DND-41 (cell line): ENCODE measurements at regions not wholly inside any gene's neighbourhood (a gene's known extent, or its start where the extent isn't known, plus 50 kb on each side); places are given as distances from the start of the nearest gene placed in this dataset.

Experiments used
- ATAC-seq: fragments of 200-7000 bp; cut with Tn5 transposase; 3 replicates; pipeline ENCODE4 v1.9.1; 2021; ENCODE audit warnings: low read depth; ENCODE audit not compliant: insufficient read depth
- DNase-seq: peaks from one replicate; pipeline ENCODE4 v3.0.0-alpha.2; 2020
- H2AFZ ChIP-seq: 2 replicates; pipeline ENCODE4 v1.6.0; 2012; ENCODE audit warnings: low read depth, low read length
- H3K27ac ChIP-seq: 2 replicates; pipeline ENCODE4 v1.5.1; 2012; ENCODE audit warnings: low read length, inconsistent platforms
- H3K27me3 ChIP-seq: fragments of 200-600 bp; sonication (generic); 2 replicates; pipeline ENCODE4 v1.6.0; 2012; ENCODE audit warnings: low read length, mild to moderate bottlenecking, inconsistent platforms; ENCODE audit not compliant: insufficient read depth, poor library complexity
- H3K36me3 ChIP-seq: 2 replicates; pipeline ENCODE4 v1.5.1; 2012; ENCODE audit warnings: low read length, inconsistent platforms; ENCODE audit not compliant: insufficient read depth
- H3K4me1 ChIP-seq: 2 replicates; pipeline ENCODE4 v1.5.1; 2012; ENCODE audit warnings: mild to moderate bottlenecking, low read length; ENCODE audit not compliant: insufficient read depth
- H3K4me2 ChIP-seq: 2 replicates; pipeline ENCODE4 v1.6.0; 2012; ENCODE audit warnings: mild to moderate bottlenecking, moderate library complexity, low read length, inconsistent platforms; ENCODE audit not compliant: insufficient read depth
- H3K4me3 ChIP-seq, 2 experiments: fragments of 200-600 bp in 1 of 2; shearing (Covaris generic) in 1 of 2; 2 replicates each; pipeline ENCODE4 v1.5.1; 2012 to 2016; ENCODE audit warnings: inconsistent platforms in 2 of 2, low read length in 2 of 2, mild to moderate bottlenecking in 2 of 2, low read depth in 1 of 2, moderate library complexity in 1 of 2
- H3K79me2 ChIP-seq: 2 replicates; pipeline ENCODE4 v1.6.0; 2012; ENCODE audit warnings: low read length, inconsistent platforms; ENCODE audit not compliant: insufficient read depth
- H3K9ac ChIP-seq: 2 replicates; pipeline ENCODE4 v1.6.0; 2012; ENCODE audit warnings: low read depth, mild to moderate bottlenecking, inconsistent platforms, low read length, moderate library complexity
- H3K9me3 ChIP-seq: 2 replicates; pipeline ENCODE4 v1.5.1; 2012; ENCODE audit warnings: low read length, moderate library complexity, mild to moderate bottlenecking, inconsistent platforms; ENCODE audit not compliant: insufficient read depth, severe bottlenecking
- H4K20me1 ChIP-seq: 2 replicates; pipeline ENCODE4 v1.6.0; 2012; ENCODE audit warnings: low read length; ENCODE audit not compliant: insufficient read depth
- EZH2 ChIP-seq: IDR thresholded peaks from 3 replicates; pipeline ENCODE4 v1.6.1; 2012; ENCODE audit warnings: borderline replicate concordance, low read depth, mild to moderate bottlenecking, moderate library complexity, low read length, inconsistent platforms; ENCODE audit not compliant: severe bottlenecking
- TF ChIP-seq, protein P1 (sequence below): IDR thresholded peaks from 2 replicates; pipeline ENCODE4 v1.5.1; 2012; ENCODE audit warnings: borderline replicate concordance, low read length, moderate library complexity, mild to moderate bottlenecking; ENCODE audit not compliant: poor library complexity, severe bottlenecking; ENCODE audit errors: extremely low read depth

DNA sequence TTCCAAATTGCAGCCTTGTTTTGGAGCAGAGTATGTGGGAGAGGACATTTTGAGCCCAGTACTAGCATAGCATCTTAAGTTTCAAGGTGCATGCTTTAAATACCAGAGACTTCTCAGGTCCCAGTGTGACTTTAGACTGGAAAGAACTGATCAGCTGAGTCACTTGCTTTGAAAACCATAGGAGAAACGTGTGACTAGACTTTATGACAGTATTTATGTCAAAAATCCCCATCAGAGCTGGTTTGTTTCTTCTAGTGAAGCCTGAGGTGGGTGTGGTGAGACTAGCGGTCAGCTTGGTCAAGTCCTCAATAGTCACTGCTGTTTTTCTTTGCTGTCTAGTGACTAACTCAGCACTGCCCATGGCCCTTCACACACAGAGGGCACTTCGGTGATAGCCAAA, 724.2 kb downstream of the GATA3 start:
- no peak overlapping the region for H3K4me3 ChIP-seq

DNA sequence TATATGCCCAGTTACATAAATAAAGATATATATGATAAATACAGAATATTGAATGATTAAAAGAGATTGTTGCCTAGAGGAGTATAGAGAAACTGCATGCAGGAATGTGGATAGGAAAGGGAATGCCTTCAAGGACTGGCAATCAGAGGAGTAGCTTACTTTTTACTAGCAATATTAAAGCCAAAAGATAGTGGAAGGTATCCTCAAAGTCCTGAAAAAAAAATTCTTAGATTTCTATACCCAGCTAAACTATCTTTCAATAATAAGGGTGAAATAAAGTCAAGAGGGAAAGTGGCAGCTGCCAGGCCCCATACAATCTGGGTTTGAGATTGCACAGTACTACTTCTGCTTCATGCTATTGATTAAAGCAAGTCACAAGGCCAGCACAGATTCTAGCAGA, 733.2 kb downstream of the GATA3 start:
- Histone ChIP-seq H3K4me2 (no peak overlapping the region), H4K20me1 (no peaks in the 10 kb centered on the region), H3K79me2 (no peaks in the 10 kb centered on the region), H3K27ac (no peak overlapping the region), H3K9me3 (peaks cover 22% of the 10 kb centered on the region), H3K36me3 (no peaks in the 10 kb centered on the region), H3K27me3 (no peaks in the 10 kb centered on the region), H3K9ac (no peak overlapping the region), H2AFZ (no peak overlapping the region), H3K4me3 (no peak overlapping the region), H3K4me1 (no peaks in the 10 kb centered on the region)
- no peak for ATAC-seq
- no peak for DNase-seq
- TF ChIP-seq, protein P1, sequence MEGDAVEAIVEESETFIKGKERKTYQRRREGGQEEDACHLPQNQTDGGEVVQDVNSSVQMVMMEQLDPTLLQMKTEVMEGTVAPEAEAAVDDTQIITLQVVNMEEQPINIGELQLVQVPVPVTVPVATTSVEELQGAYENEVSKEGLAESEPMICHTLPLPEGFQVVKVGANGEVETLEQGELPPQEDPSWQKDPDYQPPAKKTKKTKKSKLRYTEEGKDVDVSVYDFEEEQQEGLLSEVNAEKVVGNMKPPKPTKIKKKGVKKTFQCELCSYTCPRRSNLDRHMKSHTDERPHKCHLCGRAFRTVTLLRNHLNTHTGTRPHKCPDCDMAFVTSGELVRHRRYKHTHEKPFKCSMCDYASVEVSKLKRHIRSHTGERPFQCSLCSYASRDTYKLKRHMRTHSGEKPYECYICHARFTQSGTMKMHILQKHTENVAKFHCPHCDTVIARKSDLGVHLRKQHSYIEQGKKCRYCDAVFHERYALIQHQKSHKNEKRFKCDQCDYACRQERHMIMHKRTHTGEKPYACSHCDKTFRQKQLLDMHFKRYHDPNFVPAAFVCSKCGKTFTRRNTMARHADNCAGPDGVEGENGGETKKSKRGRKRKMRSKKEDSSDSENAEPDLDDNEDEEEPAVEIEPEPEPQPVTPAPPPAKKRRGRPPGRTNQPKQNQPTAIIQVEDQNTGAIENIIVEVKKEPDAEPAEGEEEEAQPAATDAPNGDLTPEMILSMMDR = no peak
- no peak for TF ChIP-seq EZH2

More for the DNA sequence above, 724.2 kb downstream of the GATA3 start:
- Histone ChIP-seq H3K27me3 (no peaks in the 10 kb centered on the region), H3K4me2 (no peak overlapping the region), H3K27ac (peak overlapping the region; percentile 83), H4K20me1 (no peaks in the 10 kb centered on the region), H3K9me3 (no peaks in the 10 kb centered on the region), H3K4me1 (peaks cover 32% of the 10 kb centered on the region), H3K36me3 (no peaks in the 10 kb centered on the region), H3K9ac (no peak overlapping the region), H3K79me2 (no peaks in the 10 kb centered on the region), H2AFZ (peak overlapping the region; percentile 63)
- DNase-seq (no peak), ATAC-seq (no peak)
- TF ChIP-seq EZH2 = no peak
- TF ChIP-seq, protein P1 = no peak

DNA sequence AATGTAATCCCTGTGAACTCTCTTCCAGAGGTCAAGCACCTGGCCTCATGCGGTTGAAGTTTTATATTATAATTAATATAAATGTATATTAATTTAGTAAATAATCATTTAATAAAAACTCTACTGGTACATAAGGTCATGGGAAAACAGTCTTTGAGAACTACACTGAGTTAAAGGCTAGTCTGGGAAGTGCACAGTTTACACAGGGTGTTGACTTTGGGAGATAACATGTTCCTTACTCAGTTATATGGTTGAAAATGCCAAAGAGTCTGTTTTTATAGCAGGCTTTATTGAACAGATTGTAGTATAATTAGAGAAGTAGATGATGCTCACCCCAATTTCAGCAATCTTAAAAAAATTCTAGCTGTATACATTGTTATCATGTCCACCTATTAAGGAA, 735.9 kb downstream of the GATA3 start:
- no peak overlapping the region for H3K4me3 ChIP-seq
- H3K4me1 ChIP-seq = no peaks in the 10 kb centered on the region
- H3K36me3 ChIP-seq = no peaks in the 10 kb centered on the region
- no peak overlapping the region for H3K27ac ChIP-seq
- no peak overlapping the region for H3K4me2 ChIP-seq
- H3K79me2 ChIP-seq = no peaks in the 10 kb centered on the region
- TF ChIP-seq, protein P1 = no peak
- no peak for TF ChIP-seq EZH2
- DNase-seq (no peak), ATAC-seq (no peak)
- no peaks in the 10 kb centered on the region for H4K20me1 ChIP-seq
- H3K9ac ChIP-seq = no peak overlapping the region
- H2AFZ ChIP-seq = no peak overlapping the region
- H3K27me3 ChIP-seq = no peaks in the 10 kb centered on the region
- peaks cover 28% of the 10 kb centered on the region for H3K9me3 ChIP-seq

DNA sequence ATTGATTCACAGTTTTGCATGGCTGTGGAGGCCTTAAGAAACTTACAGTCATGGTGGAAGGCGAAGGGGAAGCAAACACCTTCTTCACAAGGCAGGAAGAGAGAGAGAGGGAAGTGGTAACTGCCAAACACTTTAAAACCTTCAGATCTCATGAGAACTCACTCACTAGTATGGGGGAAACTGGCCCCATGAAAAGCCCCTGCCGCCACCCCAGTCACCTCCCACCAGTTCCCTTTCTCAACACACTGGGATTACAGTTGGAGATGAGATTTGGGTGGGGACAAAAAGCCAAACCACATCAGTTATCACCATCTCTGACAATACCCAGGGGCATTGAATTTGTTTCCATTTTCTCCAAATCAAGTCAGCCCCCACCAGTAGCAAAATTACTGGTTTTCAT, 740.4 kb downstream of the GATA3 start:
- Histone ChIP-seq H3K36me3 (no peaks in the 10 kb centered on the region), H3K27ac (no peak overlapping the region), H3K4me1 (no peaks in the 10 kb centered on the region), H3K27me3 (no peaks in the 10 kb centered on the region), H3K4me2 (no peak overlapping the region), H3K4me3 (no peak overlapping the region), H3K9ac (no peak overlapping the region), H3K9me3 (peaks cover 6% of the 10 kb centered on the region), H3K79me2 (no peaks in the 10 kb centered on the region), H2AFZ (peak overlapping the region; percentile 36; the same call in 1 of the 2 replicates), H4K20me1 (no peaks in the 10 kb centered on the region)
- TF ChIP-seq, protein P1 = no peak
- no peak for TF ChIP-seq EZH2
- ATAC-seq (no peak), DNase-seq (peak; percentile 10)
